ENCODE measurements at regions not wholly inside any gene's neighbourhood (a gene's known extent, or its start where the extent isn't known, plus 50 kb on each side); places are given as distances from the start of the nearest gene placed in this dataset.
"Not testable (repeated sequence)": the region's sequence is repeated elsewhere in the genome, so short reads cannot be mapped to it uniquely, and the experiment has no call there.

DNA sequence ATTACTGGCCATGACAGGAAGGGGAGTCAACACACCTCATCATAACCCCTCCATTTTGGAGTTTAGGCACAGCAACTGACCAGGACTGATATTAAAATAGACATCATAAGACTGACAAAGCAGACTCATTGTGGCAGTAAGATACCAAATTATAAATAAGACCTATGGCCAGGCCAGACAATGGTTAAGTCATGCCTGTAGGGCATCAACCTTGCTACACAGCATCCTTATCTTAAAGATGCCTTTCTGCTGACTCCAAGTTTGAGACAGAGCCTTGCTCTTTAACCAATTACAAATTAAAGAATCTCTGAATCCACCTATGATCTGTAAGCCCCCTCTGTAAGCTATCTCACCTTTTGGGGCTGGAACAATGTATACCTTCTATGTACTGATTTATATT, 65.5 kb downstream of the VCX2 start:
- DNase-seq (ENCODE audit: low spot score): no peak

DNA sequence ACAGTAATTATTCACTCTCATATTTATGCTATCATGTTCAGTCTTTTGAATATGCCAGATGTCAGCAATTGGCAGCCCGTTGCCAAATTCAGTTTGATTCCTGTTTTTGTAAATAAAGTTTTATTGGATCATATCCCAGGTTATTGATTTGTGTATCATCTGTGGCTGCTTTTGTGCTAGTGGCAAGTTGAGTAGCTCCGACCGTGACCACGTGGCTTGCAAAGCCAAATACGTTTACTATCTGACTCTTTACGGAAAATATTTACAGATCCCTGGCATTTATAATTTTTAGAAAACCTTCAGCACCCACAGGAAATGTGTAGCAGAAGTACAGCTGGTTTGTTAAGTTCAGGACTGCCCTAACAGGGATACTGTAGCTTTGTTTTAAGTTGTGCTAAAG, 67.4 kb downstream of the VCX2 start:
- no peak for DNase-seq (ENCODE audit: low spot score)

DNA sequence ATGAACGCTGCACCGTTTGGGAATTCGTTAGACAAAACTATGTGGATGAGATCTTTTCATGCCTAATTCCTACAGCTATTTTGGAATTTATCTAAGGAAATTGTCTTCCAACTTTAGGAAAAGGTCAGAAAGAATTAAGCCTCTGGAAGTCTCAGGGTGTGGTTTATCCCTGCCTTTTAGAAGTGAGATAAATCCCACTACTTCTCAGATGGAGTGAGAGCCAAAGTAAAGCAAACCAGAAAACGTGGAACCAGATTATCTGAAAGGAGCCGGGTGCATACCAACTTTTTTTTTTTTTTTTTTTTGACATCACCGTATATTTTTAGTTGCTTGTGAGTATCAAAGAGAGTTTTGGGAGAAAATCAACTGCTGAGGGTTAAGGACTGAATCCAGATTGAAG, 79.6 kb downstream of the VCX2 start:
- no peak for DNase-seq (ENCODE audit: low spot score)

DNA sequence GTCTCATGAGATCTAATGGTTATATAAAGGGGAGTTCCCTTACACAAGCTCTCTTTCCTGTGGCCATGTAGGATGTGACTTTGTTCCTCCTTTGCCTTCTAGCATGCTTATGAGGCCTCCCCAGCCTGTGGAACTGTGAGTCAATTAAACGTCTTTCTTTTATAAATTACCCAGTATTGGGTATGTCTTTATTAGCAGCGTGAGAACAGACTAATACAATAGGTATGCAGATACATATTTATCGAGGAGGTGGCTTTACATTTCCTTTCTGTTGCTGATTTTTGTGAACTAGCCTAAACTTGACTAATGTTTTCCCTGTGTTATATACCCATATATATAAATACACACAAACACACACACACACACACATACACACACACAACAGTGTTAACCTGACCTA, 80.2 kb downstream of the VCX2 start:
- no peak for DNase-seq (ENCODE audit: low spot score)

DNA sequence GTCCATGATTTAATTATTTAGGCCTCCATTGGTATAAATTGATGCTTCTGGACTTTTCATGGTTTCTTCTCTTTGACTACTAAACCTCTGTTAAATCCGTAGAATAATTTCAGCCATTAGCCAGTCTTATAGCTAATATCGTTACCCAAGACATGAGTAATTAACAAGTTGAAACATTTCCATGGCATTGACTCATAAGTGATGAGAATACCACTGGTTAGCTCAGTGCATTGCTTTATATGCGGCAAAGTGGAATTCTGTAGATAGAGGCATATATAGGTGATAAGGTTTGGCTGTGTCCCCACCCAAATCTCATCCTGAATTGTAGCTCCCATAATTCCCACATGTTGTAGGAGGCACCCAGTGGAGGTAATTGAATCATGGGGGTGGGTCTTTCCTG, 80.6 kb downstream of the VCX2 start:
- no peak for DNase-seq (ENCODE audit: low spot score)

DNA sequence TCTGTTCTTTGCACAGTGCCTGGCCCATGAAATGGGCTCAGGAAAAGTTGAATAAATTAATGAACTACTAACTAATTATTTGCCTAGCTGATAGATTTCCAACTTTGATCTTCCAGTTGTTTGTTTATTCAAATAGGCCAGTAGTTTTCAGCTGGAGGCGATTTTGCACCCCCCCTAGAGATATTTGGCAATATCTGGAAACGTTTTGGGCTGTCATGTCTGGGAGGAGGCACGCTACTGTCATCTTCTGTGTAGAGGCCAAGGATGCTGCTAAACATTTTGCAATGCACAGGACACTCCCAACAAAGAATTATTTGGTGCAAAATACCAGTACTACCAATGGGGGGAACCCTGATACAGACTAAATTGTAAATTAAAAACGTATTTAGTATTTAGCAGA, 81.9 kb downstream of the VCX2 start:
- no peak for DNase-seq (ENCODE audit: low spot score)

DNA sequence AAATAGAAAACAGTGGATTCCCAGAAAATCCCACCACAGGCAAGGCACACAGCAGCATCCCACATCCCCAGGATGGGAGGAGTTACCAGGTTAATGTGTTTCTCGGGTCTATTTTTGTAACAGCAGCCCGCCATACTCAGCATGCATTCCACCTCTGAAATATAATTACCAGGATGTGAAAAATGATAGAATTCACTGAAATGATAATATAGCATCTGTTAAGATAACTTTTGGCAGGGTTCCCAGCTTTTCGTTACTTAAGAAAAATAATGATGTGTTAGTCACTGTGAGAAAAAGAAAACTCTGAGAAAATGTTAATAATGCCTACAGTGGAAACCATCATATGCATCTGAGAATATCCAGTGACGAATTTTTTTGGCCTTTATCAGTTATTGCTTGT, 87.1 kb downstream of the VCX2 start:
- no peak for DNase-seq (ENCODE audit: low spot score)

DNA sequence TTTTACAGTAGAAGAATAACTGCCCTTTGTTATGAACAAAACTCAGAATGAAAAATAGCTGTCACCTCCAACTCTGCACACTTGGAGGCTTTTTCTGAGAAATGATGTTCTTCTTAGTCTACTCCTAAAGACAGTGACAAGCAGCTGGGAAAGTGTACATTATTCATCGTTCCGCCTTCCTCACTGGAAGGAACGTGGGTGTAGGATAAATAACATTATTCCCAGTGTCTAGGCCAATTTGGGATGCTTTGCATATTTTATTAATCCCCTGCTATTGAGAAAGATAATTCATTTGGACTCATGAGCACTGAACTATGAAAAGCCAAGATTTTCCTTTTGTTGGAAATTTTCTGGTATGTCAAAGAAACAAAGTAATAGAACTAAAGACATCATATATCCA, 87.8 kb downstream of the VCX2 start:
- DNase-seq (ENCODE audit: low spot score): no peak

DNA sequence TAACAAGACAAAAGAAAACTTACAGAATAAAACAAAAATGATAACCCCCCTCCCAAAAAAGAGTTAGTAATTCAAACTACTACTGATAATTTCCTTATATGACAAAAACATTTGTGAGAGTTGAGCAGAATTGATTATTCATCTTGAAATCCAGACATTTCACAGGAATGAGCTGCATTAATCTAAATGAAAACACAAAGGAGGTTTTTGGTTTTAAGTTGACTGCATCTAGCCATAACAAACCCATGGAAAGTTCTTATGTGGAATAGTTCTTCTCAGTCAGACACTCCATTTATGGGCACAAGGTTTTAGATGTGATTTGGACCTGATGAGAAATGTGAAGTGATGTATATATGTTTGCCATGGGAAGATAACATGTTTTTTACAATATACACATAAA, 95.4 kb downstream of the VCX2 start:
- no peak for DNase-seq (ENCODE audit: low spot score)

DNA sequence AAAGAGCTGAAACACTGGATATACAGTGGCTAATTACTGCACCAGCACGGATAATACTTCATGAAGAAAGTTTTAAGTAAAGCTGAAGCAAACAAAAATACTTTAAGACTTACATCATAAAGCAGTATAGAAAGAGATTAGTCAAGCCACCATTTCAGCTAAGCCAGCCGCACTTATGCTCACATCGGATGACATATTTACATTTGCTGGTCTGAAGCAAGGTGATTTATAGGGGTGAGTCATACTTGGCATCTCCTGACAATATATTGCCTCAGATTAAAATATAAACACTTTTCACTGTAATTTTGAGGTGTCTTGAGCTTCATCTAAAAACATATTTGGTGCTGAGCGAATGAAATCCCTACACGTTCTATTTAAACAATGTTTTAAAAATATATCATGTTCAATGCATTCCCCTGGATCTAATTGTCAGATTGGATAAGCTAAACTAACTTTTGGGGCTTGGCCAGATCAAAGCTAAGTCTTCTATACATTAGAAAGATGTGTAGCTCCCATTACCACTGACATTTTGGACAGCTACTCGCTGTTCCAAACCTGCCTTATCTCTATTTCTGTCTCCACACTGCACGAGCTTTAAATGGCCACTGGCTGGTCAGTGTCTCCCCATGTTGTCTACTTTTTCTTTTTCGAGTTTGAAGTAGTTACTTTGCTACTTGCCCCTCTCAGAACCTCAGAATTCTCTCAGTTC, 103.2 kb downstream of the VCX2 start:
- no peak for DNase-seq (ENCODE audit: low spot score)

DNA sequence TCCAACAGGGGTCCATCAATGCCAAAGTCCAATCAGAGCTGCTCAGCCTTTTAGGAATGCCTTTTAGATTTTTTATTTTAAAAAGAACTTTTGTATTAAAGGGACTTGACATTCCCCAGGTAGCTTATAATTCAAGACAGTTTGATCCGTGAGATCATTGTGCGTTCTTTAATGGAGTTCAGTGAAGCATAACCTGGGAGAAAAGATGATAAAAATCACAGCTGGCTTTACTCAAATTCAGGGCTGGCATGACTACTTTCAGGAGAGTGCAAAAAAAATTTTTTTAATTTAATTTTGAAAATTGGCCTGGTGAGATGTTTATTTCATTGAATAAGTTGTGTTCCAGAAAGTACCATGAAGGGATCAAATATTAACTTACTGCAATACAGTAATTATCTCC, 118.2 kb downstream of the VCX2 start:
- DNase-seq (ENCODE audit: low spot score): no peak

DNA sequence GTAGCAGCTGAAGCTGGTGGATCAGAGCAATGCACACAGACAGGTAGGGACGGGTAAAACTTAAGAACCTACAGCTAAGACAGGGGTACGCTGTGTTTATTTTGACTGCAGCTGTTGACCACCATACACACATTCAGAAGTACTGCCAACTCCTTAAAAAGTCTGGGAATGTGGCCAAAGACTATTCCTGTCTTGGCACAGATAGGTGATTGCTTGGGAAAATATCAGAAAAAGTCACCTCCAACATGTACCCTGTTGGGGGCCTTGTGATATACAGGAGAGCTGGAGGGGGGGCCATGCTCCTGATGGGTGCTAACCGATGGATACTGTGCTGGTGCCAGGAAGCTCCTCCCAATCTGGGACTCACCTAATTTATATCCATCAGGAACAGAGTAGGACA, 121.2 kb downstream of the VCX2 start:
- no peak for DNase-seq (ENCODE audit: low spot score)

DNA sequence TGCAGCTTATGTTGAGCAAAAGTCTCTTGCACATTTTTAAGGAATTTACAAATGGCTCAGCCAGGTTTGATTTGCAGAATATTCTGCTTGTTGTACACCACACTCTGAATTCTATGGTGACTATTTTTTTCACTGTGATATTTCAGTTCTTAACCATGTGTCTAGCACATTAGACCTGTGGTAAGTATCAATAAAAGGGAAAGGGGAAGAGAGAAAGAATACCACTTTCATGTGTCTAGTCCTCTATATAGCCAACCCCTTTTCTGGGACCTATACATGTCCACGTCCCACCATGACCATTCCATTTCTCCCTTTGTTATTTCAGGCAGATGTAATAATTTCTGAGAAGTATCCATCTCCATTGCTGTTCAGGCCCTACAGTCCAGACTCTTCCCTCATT, 121.3 kb upstream of the PNPLA4 start:
- no peak for DNase-seq (ENCODE audit: low spot score)

DNA sequence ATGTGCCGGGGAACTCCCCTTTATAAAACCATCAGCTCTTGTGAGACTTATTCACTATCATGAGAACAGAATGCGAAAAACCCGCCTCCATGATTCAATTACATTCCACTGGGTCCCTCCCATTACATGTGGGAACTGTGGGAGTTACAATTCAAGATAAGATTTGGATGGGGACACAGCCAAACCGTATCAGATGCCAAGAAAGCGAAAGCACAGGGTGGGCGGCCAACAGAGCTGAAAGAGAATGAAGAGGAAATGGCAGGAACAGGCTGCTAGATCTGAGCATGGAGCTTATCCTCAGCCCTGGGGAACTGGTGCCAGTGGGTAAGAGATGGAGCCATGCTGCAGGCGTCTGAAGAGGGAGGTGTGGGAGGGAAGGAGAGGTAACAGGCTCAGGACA, 117.7 kb upstream of the PNPLA4 start:
- no peak for DNase-seq (ENCODE audit: low spot score)

DNA sequence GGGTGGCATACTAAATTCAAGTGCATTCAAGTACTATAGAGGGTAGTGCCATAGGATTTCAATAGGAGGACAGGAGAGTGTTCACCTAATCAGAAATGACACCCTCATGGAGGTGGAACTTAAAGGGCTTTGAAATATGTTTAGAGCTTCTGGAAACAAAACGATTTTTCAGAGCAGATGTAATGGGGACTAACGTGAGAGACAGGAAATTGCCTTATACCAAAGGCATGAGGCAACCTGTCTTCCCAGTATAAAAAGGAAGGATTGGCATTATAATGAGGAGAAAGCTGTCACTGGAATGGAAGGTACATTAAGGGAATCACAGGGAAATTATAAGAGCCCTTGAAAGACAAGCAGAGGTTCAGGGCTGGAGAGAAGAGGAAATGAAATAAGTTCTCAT, 116.3 kb upstream of the PNPLA4 start:
- no peak for DNase-seq (ENCODE audit: low spot score)

DNA sequence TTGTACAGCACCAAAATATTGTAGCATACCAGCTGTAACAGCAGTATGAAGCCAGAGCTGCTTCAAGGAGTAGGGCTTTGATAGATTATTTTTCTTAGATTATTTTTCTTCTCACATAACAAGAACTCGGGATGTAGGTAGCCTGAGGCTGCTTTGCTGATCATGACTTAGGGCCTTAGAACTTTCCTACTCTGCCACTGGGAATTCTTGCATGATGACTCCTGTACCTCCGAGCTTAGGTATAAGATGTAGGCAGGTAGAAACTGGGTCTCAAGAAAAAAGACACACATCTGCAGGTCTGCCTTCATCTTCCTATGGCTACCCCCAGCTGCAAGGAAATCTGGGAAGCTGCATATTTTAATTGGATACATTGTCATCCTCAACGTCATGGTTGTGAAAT, 115.9 kb upstream of the PNPLA4 start:
- DNase-seq (ENCODE audit: low spot score): no peak

DNA sequence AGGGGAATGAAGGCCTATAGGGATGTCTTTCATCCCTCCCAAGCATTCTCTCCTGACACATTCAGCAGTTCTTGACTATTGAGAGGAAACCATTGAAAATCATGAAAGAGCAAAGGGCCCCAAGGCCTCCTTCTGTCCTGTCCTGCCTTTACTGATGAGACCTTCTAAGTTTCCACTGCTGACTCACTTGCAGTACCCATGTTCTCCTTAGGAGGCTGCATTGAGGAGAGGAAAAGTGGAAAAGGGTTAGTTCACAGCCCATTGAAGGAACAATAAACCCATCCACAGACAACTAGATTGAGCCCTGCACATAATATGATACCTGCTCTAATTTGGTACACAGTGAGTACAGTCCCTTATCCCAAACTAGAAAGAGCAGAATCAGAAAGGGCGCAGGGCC, 115.1 kb upstream of the PNPLA4 start:
- DNase-seq (ENCODE audit: low spot score): no peak

DNA sequence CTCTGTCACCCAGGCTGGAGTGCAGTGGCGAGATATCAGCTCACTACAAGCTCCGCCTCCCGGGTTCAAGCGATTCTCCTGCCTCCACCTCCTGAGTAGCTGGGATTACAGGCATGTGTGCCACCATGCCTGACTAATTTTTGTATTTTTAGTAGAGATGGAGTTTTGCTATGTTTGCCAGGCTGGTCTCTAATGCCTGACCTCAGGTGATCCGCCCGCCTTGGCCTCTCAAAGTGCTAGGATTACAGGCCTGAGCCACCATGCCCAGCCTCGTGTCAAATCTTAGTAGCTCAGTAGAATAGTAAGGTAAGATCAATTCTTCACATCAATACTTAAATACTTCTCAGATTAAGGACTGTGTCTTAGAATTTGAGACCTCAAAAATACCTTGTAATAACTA, 112.5 kb upstream of the PNPLA4 start:
- not testable (repeated sequence) for DNase-seq (ENCODE audit: low spot score)

DNA sequence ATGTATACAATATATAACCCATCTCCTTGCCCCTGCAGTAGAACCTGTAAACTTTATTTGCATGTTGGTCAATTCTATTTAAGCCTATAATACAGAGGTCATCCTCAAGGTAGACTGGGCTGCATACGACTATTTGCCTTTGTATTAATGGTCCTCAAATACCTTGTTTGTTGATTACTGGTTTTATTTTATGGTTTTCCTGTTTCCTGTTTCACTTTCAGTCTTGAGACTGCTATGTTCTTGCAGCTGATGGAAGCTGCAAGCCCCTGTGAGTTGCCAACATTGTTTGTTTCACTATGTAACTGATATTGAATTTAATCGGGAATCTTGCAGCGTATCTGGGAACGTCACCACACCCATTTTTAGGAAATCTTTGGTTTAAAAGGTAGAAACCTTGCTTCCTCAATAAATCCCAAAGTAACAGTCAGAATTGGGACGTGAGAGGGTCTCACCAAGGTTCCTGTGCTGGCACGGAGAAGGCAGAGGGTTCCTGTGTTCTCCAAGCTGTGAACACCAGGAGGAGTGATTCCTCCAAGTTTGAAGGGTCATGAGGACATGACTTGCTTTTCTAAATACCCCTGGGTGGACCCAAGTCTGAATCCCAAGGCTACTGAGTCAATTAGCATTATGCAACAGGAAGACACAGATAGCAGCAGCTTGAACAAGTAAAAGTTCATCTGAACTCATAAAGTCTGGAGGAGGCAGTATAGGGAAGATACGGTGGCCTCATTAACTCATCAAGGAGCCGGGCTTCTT, 110.6 kb upstream of the PNPLA4 start:
- DNase-seq (ENCODE audit: low spot score): no peak

DNA sequence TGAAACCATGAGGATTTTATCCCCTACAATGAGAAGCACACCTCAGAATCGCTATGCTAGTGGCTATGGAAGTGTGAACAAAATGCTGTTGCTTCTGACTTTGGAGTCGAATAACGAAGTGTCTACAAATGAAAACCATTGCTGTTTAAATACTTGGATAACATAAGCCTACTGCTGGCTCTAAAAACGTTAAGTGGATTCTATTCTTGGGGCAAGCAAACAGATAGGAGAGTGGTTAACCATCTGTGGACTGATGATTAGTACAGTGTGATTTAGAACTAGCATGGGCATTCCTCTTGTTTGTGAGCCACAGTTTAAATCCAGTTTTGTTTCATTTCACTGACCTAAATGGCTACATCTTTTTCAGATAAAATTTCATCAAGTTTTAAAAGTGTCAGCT, 109.7 kb upstream of the PNPLA4 start:
- DNase-seq (ENCODE audit: low spot score): no peak

DNA sequence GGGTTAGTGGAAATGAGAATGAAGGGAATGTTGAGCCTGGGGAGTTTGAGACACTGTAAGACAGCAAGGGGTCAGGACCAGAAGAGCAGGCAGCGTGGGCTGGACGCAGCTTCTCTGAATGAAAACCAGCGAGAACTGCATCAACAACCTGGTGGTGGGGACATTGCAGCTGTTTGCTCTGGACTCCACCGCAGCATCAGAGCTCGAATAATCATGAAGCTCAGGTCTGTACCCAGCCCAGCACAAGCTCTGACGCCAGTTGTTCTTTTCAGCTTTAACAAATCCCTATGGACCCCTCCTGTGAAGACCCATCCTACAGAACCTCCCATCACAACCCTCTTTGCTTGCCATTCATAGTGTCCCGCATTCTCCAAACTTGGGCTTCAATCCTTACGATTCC, 106.8 kb upstream of the PNPLA4 start:
- no peak for DNase-seq (ENCODE audit: low spot score)

DNA sequence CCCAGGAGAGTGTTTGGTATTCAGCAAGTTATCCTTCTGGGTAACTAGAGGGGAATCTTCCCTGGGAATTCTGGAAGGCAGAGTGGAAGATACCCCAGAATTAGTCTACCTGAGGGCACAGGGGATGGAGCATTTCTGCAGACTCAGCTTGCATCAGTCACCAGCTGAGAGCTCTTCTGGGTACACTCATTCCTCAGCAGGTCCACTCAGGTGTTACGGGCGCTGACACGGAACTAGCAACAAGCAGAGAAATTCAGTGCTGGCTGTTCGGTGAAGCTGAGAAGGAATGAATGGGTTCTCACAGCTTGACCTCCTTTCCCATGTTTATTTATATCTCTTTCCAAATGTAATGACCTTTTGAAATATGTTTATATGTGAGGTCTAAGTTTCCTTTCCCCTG, 106.0 kb upstream of the PNPLA4 start:
- no peak for DNase-seq (ENCODE audit: low spot score)

DNA sequence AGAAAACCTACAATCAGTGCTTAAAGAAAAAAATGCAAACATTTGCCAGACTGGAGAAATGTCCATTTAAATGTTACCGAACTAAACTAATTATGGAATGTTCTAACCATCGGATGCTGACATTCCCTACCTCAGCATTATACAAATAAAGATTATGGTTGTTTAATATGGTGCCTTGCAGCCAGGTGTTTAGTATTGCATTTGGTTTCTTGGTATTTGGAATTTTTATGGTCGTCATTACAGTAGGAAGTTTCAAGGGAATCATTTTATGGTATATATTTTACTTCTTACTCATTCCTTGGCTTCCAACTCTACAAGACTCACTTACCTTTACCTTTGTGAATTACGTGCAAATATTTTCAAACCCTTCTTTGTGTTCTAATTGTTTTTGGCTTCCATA, 103.1 kb upstream of the PNPLA4 start:
- DNase-seq (ENCODE audit: low spot score): no peak

DNA sequence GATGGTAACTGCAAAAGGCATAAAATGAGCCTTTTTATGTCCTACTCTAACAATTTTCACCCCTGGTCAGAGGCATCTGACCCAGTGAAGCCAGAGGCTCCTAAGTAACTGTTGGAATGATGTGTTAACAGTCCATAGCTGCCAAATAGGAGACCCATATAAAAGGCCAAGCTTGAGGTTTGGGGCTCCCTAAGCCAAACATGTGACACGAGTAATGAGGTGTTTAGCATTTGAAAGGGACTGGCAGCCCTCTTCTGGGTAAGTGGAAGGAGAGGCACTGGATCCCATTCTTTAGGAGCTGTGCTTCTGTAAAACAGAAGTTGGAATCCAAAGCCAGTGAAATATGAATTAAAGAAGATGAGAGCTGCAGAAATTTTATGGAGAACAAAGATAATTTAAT, 100.6 kb upstream of the PNPLA4 start:
- DNase-seq (ENCODE audit: low spot score): no peak
